Heart left ventricle (tissue), 16 donors: ENCODE measurements at regions not wholly inside any gene's neighbourhood (a gene's known extent, or its start where the extent isn't known, plus 50 kb on each side); places are given as distances from the start of the nearest gene placed in this dataset.

Experiments used
- ATAC-seq, 4 donors: fragments of 200-7000 bp; cut with Tn5 transposase; one replicate each; pipeline ENCODE4 v1.9.1; 2020 to 2022; ENCODE audit warnings: moderate library complexity in 4 of 4, mild to moderate bottlenecking in 3 of 4, moderate number of reproducible peaks in 1 of 4
- DNase-seq, 5 donors: peaks; one replicate each; pipeline ENCODE4 v3.0.0-alpha.2; 2020
- H3K27ac ChIP-seq, 12 donors: fragments of 200-600 bp; sonication (generic) in 4 of 12; one replicate each; pipeline versions ENCODE4 v1.5.0 to v1.8.0; 2016 to 2022; ENCODE audit warnings: mild to moderate bottlenecking in 2 of 12
- H3K27me3 ChIP-seq, 9 donors: fragments of 200-600 bp; sonication (generic) in 2 of 9; one replicate each; pipeline versions ENCODE4 v1.5.1 to v1.8.0; 2016 to 2022; ENCODE audit warnings: mild to moderate bottlenecking in 3 of 9
- H3K36me3 ChIP-seq, 9 donors: fragments of 200-600 bp; sonication (generic) in 2 of 9; one replicate each; pipeline versions ENCODE4 v1.5.0 to v1.8.0; 2018 to 2022; ENCODE audit warnings: mild to moderate bottlenecking in 2 of 9
- H3K4me1 ChIP-seq, 12 donors: fragments of 200-600 bp; sonication (generic) in 4 of 12; one replicate each; pipeline versions ENCODE4 v1.5.0 to v1.8.0; 2016 to 2022; ENCODE audit warnings: mild to moderate bottlenecking in 3 of 12
- H3K4me3 ChIP-seq, 12 donors: fragments of 200-600 bp; sonication (generic) in 4 of 12; one replicate each; pipeline versions ENCODE4 v1.5.0 to v1.8.0; 2017 to 2022; ENCODE audit warnings: mild to moderate bottlenecking in 9 of 12, moderate library complexity in 4 of 12
- H3K9me3 ChIP-seq, 12 donors: fragments of 200-600 bp; sonication (generic) in 4 of 12; one replicate each; pipeline versions ENCODE4 v1.5.0 to v1.8.0; 2016 to 2022; ENCODE audit warnings: mild to moderate bottlenecking in 1 of 12
- POLR2A ChIP-seq, 2 donors: fragments of 450-650 bp; IDR thresholded peaks; one replicate each; pipeline ENCODE4 v1.6.1; 2017; ENCODE audit warnings: antibody characterized with exemption in 2 of 2, mild to moderate bottlenecking in 2 of 2, moderate library complexity in 2 of 2
- WGBS, 4 donors: extraction: QIAGEN DNeasy Blood & Tissue Kit in 2 of 4; methylation state at CpG; one replicate each; pipeline versions ENCODE4 v1.1.5 to v1.1.7; 2013 to 2018; 5-methylcytosine and 5-hydroxymethylcytosine counted together
- intact Hi-C, 10 donors: fragments of 100-400 bp; cut with DNase I; formaldehyde crosslinking; loops; one replicate each; pipeline versions ENCODE4 v1.11.1 to v1.14.2; 2022
- TF ChIP-seq, protein P1 (sequence below), 12 donors: fragments of 200-600 bp; sonication (generic) in 4 of 12; IDR thresholded peaks; one replicate each; pipeline versions ENCODE4 v1.5.0 to v1.8.0; 2018 to 2022; ENCODE audit warnings: antibody characterized with exemption in 12 of 12, mild to moderate bottlenecking in 5 of 12
- donor health status: ischemic (EF 13 %, LVEDD 7.1; RV severe dilation, severe dysfunction).
- donor health status: healthy with polysubstance abuse.
- donor health status: DM: no; HTN: yes; CAD: no.
- donor health status: DM: no; HTN: no; CAD: no.
- donor health status: ischemic (EF 25% LVEDD 6.9; RV normal size, moderate dysfunction).
- donor health status: ischemic (EF 25% LVEDD 5.7; RV mildly dilated, moderate dysfunction).
- donor health status: healthy.
- donor health status: DM: yes; HTN: yes; CAD: no.
- donor health status: ischemic (EF 35%, LVEDD 5.7; RV mildly dilated, moderate dysfunction).
- donor health status: nonischemic (EF 11% LVEDD 7.7; RV severe dilation, severe dysfunction).
- donor health status: DM: yes; HTN: yes; CAD: no.
- donor health status: PGD.
- donor health status: ischemic (EF 29% LVEDD 5.4; RV normal size, mild dysfunction).
- donor health status: nonischemic (EF 23%, LVEDD 6.1; RV moderate dilation, normal function).

DNA sequence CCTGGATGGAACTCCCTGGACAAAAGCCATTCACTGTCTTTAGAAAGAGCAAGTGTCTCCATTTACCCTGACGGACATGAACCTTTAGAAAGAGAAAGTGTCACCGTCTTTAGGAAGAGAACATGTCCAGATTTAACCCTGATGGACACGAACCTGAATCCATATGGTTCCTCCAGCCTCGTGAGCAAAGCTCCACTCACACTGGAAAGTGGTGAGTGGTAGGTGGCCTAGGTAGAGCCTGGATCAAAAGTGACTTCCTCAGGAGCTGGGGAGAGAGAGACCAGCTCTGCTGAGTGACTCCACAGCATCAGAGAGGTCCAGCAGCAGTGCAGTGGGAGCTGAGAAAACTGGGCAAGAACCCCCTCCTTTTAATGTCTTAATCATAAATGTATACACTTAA is 59.8 kb upstream of the IRS2 start:
- DNase-seq = no peak
- Histone ChIP-seq H3K36me3 (no peaks in the 10 kb centered on the region), H3K4me1 (peaks cover 0 to 7% (median 0%) of the 10 kb centered on the region in 12 donors), H3K9me3 (no peaks in the 10 kb centered on the region), H3K27me3 (peaks cover 0 to 9% (median 0%) of the 10 kb centered on the region in 9 donors), H3K4me3 (no peak overlapping the region), H3K27ac (no peak overlapping the region)
- TF ChIP-seq, protein P1, sequence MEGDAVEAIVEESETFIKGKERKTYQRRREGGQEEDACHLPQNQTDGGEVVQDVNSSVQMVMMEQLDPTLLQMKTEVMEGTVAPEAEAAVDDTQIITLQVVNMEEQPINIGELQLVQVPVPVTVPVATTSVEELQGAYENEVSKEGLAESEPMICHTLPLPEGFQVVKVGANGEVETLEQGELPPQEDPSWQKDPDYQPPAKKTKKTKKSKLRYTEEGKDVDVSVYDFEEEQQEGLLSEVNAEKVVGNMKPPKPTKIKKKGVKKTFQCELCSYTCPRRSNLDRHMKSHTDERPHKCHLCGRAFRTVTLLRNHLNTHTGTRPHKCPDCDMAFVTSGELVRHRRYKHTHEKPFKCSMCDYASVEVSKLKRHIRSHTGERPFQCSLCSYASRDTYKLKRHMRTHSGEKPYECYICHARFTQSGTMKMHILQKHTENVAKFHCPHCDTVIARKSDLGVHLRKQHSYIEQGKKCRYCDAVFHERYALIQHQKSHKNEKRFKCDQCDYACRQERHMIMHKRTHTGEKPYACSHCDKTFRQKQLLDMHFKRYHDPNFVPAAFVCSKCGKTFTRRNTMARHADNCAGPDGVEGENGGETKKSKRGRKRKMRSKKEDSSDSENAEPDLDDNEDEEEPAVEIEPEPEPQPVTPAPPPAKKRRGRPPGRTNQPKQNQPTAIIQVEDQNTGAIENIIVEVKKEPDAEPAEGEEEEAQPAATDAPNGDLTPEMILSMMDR (IDR thresholded peaks at IDR 0.05) = no peak
- no peak for TF ChIP-seq POLR2A (IDR thresholded peaks at IDR 0.05)
- no peak for ATAC-seq
- intact Hi-C loops = no loop called here
- 63 to 78% (median 73%) methylated on average over 4 of the region's 4 CpGs for WGBS, 4 donors

DNA sequence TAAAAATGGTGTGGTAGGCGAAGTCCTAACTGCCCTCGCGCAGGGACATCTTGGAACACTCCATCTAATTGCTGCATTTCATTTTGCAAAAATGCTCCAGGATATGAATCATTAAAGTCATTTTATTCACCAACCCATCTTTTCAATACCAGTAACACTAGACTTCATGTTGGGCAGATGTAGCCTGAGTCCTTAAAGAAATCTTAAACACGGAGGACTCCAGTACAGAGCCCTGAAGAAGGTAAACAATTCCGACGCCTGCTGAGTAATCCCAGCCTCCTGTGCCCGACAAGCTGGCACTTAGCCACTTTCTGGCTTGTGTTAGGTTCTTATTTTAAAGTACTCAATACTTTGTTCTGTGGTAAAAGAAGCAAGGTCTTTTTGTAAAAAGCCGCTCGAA is 58.0 kb upstream of the IRS2 start:
- Histone ChIP-seq H3K4me1 (peaks cover 0 to 7% (median 0%) of the 10 kb centered on the region in 12 donors), H3K27me3 (peaks cover 0 to 9% (median 0%) of the 10 kb centered on the region in 9 donors), H3K9me3 (no peaks in the 10 kb centered on the region), H3K27ac (peak overlapping the region in 1 of 12 donors; percentile 44), H3K4me3 (no peak overlapping the region), H3K36me3 (no peaks in the 10 kb centered on the region)
- WGBS, 4 donors = 61 to 71% (median 66%) methylated on average over 9 of the region's 9 CpGs
- intact Hi-C loops = no loop called here
- DNase-seq (no peak), ATAC-seq (no peak)
- TF ChIP-seq, protein P1 (IDR thresholded peaks at IDR 0.05) = no peak
- TF ChIP-seq POLR2A (IDR thresholded peaks at IDR 0.05) = no peak

DNA sequence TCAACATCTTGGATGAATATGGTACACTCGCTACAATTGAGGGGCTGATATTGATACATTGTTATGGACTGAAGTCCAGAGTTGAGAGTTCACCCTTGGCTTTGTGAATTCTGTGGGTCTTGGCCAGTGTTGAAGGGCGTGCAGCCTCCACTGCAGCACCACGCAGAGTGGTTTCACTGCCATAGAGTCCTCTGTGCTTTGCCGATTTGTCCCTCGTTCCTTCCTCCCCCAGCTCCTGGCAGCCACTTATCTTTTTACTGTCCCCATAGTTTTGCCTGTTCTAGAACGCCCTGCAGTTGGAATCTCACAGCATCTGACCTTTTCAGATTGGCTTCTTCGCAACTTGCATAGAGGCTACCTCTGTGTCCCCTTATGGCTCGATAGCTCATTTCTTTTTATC is 57.3 kb upstream of the IRS2 start:
- H3K4me1 ChIP-seq = peaks cover 0 to 7% (median 0%) of the 10 kb centered on the region in 12 donors
- WGBS, 4 donors = 66 to 81% (median 68%) methylated on average over 8 of the region's 8 CpGs
- peak in 1 of 5 donors; percentile 32 for DNase-seq
- no peak overlapping the region for H3K4me3 ChIP-seq
- ATAC-seq = peak in 3 of 4 donors; percentile 31 to 57 (median 55)
- no peaks in the 10 kb centered on the region for H3K9me3 ChIP-seq
- peak overlapping the region in 1 of 12 donors; percentile 44 for H3K27ac ChIP-seq
- H3K27me3 ChIP-seq = peaks cover 0 to 9% (median 0%) of the 10 kb centered on the region in 9 donors
- no peak for TF ChIP-seq POLR2A (IDR thresholded peaks at IDR 0.05)
- TF ChIP-seq, protein P1 (IDR thresholded peaks at IDR 0.05) = no peak
- intact Hi-C loops = no loop called here
- H3K36me3 ChIP-seq = no peaks in the 10 kb centered on the region

DNA sequence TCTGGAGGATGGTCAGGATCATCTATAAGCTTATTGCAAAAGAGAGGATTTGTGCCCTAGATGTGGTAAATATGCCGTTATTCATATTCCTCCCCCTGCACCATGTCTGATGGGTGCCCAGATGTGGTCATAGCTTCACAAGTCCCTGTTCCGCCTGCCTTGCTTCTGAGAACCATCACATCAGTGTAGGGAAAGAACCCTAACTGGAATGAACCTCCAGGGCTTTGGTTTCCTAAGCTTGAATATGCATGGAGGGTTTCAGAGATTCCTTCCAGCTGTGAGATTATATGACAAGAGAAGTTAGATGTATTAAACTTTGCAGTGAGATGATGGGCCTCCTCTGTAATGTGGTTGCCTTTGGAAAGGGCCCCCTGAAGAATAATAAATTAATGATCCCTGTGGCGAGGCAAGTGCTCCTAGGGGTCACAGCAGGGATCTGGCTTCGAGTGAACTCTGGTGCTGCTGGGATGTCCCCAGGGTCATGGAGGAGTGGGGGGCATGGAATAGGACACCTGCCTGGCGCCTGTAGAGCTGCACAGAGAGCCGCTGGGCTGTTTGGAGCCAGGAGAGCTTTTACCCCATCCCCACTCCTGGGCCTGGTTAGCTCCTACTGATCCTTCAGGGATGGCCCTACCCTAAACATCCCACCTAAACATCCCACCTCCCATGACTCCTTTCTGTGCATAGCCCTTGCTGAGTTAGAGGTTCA is 56.0 kb upstream of the IRS2 start:
- Histone ChIP-seq H3K27me3 (peaks cover 0 to 6% (median 0%) of the 10 kb centered on the region in 9 donors), H3K36me3 (no peaks in the 10 kb centered on the region), H3K9me3 (no peaks in the 10 kb centered on the region), H3K4me3 (no peak overlapping the region), H3K4me1 (peaks cover 0 to 7% (median 0%) of the 10 kb centered on the region in 12 donors), H3K27ac (no peak overlapping the region)
- DNase-seq = no peak
- intact Hi-C loops = no loop called here
- no peak for ATAC-seq
- TF ChIP-seq POLR2A (IDR thresholded peaks at IDR 0.05) = no peak
- TF ChIP-seq, protein P1 (IDR thresholded peaks at IDR 0.05) = no peak
- 66 to 87% (median 84%) methylated on average over 6 of the region's 6 CpGs for WGBS, 4 donors
